ENCODE measurements at regions not wholly inside any gene's neighbourhood (a gene's known extent, or its start where the extent isn't known, plus 50 kb on each side); places are given as distances from the start of the nearest gene placed in this dataset.

DNA sequence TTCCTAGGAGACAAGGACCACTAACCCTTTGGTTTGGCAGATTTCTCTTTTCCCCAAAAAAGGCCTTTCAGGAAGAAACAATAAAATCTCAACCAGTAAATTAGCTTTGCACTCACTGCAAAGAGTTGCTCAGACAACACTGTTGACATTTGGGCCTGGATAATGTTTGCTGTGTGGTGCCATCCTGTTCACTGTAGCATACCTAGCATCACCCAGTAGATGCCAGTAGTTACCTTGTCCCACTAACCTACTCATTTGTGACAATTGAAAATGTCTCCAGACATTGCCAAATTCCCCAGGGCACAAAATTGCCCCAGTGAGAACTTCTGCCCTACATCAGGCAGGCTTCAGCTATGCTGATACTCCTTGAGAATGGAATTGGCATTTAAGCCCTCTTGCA, 177.0 kb upstream of the ERCC4 start:
- DNase-seq = no peak

DNA sequence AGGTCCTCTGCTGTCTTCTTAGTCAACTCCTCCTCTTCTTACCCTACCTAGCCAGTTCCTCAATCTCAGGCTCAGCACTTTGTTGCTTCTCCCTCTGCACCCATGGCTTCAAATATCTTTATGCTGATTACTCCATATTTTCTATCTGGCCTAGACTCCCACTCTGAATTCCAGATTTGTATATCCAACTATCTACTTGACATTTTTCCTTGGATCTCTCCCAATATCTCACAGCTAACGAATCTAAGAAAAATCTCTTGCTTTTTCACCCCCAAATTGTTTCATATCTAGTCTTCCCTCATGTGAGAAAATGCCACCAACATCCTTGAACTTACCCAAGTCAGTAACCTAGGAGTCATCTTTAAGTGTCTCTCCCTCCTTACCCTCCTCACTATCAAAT, 176.4 kb upstream of the ERCC4 start:
- no peak for DNase-seq

DNA sequence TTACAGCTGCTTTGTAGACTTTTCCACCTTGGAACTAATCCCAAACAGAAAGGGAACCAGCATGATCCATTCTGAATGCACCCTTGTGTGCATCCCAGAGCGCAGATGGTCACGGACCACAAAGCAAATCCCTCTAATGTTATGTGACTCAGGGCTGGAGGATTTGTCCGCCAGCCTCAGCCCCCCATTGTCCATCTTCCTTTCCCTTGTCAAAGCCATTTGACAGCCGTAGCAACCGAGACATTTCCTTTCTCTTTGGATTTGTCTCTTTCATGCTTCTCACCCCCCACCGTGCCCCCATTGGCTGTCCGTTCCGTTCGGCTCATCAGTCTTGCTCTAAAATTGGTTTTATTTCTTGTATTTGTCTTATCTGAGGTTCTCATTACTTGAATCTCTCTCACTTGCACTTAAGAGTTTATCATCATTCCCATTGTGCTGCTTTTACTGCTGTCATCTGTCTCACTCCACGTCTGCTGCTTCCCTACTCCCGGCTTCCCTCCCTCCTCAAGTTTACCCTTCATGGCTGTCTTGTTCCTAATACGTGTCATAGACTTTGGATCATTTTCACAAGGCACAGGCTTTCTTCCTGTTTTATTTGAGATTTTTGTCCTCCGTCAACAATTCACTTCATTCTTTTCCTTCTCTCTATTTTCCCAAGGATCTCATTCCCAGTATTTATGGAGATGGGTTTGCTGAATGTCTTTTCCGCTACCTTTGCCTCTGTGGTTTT, 163.4 kb upstream of the ERCC4 start:
- DNase-seq = peak in 1 of 2 experiments; percentile 4

DNA sequence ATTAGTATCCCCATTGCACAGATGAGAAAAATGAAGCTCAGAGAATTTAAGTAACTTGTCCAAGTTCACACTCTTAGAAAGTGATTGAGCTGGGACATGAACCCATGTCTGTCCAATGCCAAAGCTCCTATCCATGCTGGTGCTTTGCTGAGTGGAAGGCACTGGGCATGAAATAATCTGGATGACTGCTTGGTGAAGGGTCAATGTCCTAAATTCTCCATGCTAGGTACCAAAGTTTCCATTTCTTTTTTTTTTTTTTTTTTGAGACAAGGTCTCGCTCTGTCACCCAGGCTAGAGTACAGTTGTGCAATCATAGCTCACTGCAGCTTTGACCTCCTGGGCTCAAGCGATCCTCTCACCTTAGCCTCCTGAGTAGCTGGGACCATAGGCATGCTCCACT, 153.6 kb upstream of the ERCC4 start:
- DNase-seq = no peak

DNA sequence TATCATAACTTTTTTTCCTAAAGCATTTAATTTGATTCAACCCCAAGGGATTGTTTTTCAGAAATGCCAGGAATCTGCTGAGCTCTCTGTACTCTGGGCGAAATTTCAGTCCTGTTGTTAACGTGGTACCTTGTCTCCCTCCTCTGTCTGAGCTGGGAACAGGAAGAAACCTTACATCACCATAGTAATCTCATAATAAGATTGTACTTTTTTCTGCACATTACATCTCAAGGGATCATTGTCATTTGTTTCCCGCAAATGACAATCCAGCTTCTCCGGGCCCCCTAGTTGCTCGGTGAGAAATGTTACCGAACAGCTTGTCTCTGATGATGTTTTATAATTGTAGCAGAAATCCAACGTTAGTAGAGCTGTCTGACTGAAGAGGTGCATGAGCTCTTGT, 152.7 kb upstream of the ERCC4 start:
- peak in 1 of 2 experiments; percentile 2 for DNase-seq

DNA sequence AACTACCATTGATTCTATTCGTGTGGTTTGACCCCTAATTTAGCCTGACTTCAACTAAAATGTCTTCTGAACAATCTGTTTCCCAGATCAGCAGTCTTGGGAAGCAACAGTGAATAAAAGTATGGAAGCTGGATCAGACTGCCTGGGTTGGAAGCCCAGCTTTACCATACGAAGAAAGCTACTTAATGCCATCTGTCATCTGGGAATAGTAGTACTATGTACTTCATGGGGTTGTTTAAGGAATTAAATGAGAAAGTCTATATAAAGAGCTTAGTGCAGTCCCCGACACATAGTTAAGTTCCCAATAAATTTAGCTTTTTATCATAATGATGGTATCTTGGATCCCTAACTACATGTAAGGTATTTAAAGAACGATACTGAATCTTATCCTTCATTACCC, 151.5 kb upstream of the ERCC4 start:
- peak in 1 of 2 experiments; percentile 1 for DNase-seq

DNA sequence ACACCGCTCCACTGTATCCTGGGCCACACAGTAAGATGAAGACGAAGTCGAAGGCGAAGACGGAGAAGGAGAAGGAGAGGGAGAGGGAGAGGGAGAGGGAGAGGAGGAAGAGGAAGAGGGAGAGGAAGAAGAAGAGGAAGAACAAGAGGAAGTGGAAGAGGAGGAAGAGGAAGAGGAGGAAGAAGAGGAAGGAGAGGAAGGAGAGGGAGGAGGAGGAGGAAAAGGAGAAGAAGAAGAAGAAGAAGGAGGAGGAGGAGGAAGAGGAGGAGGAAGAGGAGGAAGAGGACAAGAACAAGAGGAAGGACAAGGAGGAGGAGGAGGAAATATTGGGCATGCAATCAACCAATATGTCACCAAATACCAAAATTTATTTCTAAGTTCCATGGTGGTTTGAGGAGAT, 149.5 kb upstream of the ERCC4 start:
- no peak for DNase-seq

DNA sequence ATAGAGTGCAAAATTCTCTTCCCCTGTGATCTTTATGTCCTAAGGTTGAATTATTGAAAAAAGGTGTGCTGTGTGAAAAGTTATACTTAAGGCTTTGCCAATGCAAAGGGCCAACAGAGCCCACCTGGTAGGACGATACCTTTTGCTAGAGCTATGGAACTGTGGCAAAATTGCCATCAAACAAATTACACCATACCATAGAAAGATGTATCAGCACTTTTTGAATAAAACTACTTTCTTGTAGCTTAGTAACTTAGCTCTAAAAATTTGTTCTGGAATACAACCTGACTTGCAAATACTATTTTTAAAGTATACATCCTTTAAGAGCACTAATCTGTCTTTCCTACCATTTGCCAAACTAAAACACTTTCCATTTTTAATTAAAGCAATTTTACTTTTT, 147.2 kb upstream of the ERCC4 start:
- DNase-seq = no peak

DNA sequence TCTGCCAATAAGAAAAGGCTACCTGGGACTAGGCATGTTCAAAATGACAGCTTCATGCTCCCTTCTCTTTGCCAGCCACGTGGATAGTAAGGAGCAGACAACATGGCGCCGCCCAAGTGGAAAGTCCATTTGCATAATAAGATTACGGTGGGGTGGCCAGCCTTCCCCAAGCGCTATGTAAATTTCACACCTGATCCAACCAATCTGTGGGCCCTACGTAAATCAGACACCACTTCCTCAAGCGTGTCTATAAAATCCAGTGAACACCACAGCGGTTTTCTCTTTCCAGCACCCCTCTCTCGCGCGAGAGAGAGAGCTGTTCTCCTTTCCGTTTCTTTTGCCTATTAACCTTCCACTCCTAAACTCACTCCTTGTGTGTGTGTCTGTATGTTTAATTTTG, 140.3 kb upstream of the ERCC4 start:
- DNase-seq = peak; percentile 81 to 87

DNA sequence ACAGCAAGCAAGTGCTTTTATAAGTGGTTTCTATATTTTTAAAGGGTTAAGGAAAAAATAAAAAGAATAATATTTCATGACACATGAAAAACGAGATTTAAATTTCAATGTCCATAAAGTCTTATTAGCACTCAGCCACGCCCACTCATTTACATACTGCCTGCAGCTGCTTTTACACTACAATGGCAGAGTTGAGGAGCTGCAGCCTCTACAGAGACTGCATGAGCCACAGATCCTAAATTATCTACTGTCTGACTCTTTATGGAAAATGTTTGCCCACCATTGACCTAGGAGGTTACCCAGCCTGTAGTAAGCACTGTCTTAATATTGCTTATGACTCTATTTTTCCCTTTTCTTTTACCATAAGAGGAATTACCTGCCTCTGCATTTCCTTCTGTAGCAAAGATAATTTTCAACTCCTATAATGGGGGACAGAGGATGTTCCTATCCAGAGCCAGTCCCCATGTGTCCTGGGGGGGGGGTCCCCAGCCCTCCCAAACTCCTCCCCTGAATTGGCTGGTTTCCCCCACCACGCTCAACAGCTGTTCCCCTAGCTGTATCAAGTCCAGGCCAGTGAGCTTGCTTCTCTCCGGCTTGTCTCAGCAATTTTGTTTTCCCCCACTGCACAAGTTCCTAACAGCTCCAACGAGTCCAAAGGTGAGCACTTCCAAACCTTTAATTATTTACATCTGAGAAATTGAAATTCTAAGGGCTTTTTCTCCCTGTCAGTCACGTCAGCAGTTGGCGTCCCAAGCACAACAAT, 139.4 kb upstream of the ERCC4 start:
- peak in 1 of 2 experiments; percentile 18 for DNase-seq

DNA sequence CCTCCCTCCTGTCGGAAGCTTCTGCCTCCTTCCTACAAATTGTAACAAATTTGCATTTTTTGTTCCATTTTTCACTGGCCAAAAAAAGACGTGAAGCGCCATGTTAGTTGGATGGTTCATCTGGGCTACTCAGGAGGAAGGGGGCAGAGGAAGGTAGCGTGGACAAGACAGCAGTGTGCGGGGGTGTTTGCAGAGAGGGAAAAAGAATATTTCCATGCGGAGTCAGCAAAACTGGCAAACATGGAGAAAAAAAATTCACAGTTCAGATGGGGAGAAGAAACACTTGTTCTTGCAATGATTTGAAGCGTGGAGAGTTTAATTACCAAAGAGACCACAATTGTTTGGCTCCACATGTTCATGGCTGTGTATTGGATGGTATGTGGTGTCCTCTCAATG, 138.8 kb upstream of the ERCC4 start:
- DNase-seq = no peak

DNA sequence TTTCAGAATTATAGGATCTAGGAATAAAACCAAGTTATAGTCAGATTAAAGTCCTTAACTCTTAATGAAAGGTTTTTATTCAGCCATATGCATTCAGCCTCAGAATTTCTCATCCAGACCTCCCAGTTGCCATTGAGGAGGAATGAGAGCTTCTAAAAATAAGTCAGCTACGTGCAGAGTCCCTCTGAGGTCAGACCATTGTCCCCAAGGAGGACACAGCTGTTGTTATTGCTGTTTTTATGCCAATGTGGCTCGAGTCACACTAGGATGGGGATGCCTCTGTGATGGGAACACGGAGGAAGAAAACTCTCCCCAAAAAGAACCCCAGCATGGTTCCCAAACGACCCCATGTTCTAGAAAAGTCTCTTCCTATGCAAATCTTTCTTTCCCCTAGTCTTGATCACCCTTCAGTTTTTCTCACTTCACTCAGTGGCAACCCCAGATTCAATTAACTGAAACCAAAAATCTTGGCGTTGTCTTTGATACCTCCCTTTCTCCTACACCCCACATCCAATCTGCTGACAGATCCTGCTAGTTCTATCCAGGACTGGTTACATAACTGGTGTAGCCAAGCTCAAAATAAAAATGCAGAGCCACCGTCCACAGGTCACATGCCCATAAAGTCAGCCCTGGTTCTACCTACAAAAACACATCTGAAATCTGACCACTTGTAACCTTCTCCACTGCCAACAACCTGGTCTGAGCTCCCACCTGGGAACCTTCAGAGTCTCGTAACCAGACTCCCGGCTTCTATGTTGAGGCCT, 138.2 kb upstream of the ERCC4 start:
- no peak for DNase-seq

DNA sequence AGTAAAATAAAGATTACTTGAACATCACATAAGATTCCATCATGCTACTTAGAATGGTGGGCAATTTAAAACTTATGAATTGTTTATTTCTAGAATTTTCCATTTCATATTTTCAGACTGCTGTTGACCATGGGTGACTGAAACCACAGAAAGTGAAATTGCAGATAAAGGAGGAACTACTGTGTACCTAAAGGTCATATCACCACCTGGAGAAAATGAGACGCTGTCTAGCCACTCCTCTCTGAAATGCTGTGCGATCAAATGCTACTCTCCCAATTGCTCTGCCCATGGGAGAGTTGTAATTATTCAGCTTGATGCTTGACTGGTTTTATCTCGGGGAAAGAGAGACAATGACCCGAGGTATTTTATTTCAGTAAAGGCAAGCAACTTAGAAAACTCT, 128.9 kb upstream of the ERCC4 start:
- DNase-seq = no peak

DNA sequence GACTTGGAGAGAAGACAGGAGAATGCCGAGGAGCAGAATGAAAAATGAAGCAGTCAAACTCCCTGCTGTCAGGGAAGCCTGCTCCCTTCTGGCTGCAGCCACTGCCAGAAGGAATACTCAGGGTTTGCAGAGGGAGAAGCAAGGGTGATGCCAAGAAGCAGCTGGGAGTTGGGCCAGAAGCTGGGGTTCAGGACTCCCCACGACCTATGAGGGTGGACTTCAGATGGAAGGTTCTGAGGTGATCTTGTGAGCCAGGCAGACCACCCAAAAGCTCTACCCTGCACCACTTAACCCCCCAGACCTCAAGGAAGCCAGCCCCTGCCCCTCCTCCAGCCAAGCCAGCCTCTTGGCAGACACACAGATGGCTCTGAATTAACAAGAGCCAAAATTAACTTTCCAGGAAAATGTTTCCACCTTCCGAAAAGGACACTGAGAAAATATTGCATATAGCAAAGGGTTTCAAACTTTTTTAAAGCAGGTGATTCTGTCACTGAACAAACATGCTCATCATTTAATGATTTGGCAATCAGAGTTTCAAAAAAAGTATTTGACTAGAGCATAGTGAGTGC, 126.0 kb upstream of the ERCC4 start:
- DNase-seq = no peak

DNA sequence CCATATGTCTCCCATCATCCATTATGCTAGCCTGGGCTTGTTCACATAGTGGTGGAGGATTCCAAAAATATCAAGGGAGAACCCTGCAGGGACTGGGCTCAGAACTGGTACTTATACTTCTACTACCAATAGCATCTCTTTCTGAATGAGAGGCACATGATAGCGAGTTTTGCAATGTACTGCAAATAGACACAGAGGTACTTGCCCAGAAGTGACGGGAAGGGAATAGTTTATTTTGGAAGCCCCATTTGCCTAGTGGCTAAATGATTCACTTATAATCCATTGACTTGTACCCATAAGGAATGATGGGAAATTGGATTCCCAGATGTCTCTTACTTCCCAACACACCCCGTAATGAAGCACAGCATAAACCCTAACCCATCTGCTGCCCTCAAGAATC, 124.8 kb upstream of the ERCC4 start:
- DNase-seq = peak in 1 of 2 experiments; percentile 9

DNA sequence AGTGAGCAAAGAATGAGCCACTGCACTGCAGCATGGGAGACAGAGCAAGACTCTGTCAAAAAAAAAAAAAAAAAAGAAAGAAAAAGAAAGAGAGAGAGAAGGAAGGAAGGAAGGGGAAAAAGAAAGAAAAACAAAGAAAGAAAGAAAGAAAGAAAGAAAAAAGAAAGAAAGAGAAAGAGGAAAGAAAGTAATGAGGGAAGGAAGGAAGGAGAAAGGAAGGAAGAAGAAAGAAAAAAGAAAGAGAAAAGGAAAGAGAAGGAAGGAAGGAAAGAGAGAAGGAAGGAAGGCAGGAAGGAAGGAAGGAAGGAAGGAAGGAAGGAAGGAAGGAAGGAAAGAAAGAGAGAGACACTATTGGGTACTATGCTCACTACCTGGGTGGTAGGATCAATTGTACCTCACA, 122.2 kb upstream of the ERCC4 start:
- no peak for DNase-seq

DNA sequence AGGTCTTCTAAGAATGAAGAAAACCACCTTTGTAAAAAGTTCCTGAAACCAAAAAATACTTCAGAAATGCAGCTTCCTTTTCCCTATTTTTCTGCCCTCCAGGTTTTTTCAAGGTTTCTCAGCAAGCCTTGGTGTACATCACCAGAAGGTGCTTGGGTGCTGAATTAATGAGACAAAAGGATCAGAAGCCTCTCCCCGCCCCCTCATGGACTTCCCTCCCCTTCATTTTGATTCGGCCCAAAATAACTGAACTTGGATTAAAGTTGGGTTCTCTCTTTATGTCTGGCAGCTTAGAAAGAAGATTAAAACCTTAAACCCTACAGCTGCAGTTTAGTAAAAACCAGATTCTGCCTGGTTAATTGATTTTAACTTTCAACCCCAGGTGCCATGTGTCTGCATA, 121.7 kb upstream of the ERCC4 start:
- no peak for DNase-seq

DNA sequence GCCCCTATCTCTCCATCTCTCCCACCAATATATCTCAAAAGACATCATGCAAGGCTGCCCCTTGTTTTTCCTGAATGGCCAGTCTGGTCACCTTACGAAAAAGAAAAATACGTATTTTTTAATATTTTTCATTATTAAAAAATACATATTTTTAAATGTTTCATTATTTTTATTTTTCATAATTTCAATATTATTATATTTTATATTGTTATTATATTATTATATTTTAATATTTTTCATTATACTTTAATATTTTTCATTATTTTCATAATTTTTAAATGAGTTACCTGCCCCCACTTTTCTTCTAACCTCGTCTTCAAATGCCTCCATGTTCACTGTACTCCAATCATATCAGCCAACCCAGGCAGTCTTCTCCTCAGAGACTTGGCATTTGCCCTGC, 116.0 kb upstream of the ERCC4 start:
- DNase-seq = no peak

DNA sequence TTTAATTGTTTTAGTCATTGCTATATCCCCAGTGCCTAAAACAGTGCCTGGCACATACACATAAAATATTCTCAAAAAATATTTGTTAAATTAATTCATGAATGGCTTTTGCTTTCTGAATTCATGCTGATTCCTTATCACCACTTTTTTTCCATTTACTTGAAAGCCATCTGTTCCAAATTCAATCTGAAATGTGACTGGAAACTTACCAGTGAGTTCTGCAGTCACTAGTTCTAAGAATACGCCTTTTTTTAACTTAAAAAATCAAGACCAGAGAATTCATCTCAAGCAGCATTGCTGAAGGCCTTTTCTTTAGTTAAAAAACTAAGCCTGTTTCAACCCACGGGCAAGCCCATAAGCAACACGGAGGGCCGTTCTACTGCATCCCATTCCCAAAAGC, 114.0 kb upstream of the ERCC4 start:
- no peak for DNase-seq

DNA sequence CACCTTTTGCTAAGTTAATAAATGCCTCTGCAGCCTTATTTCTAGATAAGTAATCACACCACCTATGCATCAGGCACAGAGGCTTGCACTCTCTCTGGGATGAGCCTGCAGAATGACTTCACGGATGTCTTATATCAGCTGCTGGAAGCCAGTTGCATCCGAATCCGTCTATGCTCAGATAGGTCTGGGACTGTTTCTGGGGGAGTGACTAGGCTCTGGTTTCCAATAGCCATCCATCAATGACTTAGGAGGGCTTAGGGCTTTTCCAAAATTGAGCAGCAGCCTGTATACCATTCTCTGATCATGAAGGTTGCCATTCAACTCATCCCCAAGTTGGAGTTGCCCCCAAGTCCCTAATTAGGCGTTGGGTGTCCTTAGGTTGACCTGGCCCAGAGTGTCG, 113.3 kb upstream of the ERCC4 start:
- DNase-seq = no peak

DNA sequence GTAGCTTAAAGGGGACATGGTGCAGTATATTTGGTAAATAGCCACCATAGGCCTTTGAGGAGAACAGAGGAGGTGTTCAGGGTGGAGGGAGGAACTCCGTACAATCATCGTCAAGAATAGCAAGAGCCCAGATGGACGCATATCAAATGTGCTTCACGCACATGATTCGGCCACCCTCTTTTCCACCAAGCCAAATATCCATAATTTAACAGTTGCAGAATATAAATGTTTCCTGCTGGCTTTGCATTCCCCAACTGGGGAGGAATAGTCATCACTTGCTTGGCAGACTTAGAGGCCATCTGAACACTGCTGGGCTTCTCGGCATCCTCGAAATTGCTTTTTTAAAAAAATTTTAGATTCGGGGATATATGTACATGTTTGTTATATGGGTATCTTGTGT, 111.9 kb upstream of the ERCC4 start:
- DNase-seq = no peak

DNA sequence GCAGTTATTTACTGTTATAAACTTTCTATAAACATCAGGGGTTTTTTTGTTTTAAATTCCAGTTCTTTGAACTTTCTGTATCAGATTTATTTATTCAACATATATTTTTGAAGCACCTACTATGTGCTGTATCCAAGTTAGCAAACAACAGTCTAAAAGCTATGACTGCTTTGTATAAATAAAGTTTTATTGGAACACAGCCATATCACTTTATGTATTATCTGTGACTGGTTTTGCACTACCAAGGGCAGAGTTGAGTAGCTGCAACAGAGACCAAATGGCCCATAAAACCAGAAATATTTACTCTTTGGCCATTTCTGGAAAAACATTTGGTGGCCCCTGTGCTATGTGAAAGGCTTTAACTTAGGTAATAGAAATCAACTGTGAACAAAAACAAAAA, 110.2 kb upstream of the ERCC4 start:
- no peak for DNase-seq

DNA sequence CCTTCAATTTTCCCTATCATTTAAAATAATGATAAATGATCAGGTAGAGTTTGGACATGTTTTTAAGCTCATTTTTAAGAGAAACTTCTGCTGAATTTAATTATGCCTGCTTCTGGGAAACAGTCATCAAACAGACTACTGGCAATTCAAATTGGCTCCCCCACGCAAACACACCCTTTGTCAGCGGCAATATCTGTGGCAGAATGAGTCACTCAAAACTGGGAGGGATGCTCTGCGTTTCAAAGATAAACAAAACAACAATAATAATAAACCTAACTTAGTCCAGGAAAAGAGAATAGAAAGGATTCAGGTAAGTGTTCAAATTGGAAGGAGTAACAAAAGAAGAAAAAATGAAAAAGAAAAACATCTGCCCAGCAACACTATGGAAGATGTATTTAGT, 108.1 kb upstream of the ERCC4 start:
- no peak for DNase-seq

DNA sequence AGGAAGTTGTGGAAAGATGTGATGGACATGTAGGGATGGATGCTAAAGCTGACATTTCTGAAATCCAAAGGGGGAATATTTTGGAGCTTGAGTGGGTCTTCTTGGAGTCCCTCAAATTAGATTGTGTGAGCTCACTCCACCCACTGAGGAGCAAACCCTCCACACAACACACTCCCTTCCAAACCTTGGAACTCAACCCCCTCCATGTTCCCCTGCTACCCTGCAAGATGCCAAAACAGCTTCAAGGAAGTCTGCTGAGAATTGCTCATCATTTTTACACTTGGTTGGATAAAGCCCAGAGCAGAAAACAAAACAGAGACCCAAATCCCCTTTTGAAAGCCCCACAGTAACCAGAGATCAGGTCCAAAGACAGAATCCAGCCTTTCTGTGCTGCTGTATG, 103.3 kb upstream of the ERCC4 start:
- no peak for DNase-seq
